Choroid plexus epithelial cell (primary cell): ENCODE measurements at regions not wholly inside any gene's neighbourhood (a gene's known extent, or its start where the extent isn't known, plus 50 kb on each side); places are given as distances from the start of the nearest gene placed in this dataset.

Source experiments
- DNase-seq: peaks from one replicate; pipeline ENCODE4 v3.0.0-alpha.2; 2010; ENCODE audit warnings: low read depth
- H3K4me3 ChIP-seq: 2 replicates; pipeline ENCODE4 v1.5.1; 2011; ENCODE audit warnings: low read depth, mild to moderate bottlenecking, control low read depth, low read length, moderate library complexity
- CTCF ChIP-seq: conservative IDR thresholded peaks from 2 replicates; pipeline ENCODE4 v1.5.1; 2011; ENCODE audit warnings: low read depth, mild to moderate bottlenecking, control low read depth, inconsistent platforms, low read length, moderate library complexity

DNA sequence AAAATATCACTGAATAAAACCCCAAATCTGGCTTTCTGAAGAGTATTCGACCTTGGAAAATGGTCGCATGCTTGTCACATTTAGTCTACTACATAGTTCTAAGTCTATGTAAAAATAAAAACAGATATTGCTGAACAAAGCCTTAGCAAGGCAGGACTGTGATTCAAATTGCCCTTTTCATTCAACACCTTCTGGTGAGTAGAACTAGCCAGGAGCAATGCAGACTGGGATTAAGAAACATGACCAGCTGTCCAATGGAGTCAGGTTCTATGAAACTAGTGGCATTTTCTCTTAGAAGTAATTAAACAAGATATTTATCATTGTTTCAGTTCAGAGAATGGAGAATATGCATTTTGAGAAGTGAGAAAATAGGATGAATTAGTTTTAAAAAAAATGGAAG is 1260.5 kb upstream of the ACVR2A start:
- DNase-seq = no peak
- TF ChIP-seq CTCF = no peak
- no peak overlapping the region for H3K4me3 ChIP-seq

DNA sequence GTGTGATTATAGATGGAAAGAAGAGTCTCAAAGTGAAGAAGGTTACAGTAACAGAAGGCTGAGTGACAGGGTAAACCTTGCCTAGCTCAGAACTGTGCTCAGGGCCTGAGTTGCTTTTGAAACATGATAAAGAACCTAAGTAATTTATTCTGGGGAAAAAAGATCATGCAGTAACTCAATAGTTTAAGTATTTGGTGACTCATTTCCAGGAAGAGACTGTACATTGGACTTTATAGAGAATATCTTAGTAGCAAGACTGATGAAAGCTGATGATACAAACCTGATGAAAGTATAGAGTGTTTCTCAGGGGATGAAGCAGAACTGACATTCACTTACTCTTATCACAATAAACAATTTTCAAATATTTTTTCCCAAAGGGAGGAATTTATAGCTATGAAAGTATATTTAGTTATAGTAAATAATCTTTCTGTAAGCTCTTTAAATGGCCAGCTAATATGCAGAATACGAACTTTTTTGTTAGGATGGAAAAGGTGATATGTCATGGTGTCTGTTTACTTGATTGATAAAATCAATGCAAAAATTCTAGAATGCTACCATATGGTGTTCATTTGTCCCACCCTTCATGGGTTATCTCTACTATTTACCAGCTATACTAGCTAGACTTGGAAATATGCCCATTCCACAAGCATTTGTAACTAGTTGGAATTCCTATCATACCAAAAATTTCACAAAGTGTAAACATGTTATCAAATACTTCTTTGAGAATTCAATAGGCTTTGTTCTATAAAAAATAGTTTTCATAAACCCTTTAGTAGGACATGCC is 1265.5 kb upstream of the ACVR2A start:
- peak; percentile 85 for DNase-seq
- TF ChIP-seq CTCF = no peak

DNA sequence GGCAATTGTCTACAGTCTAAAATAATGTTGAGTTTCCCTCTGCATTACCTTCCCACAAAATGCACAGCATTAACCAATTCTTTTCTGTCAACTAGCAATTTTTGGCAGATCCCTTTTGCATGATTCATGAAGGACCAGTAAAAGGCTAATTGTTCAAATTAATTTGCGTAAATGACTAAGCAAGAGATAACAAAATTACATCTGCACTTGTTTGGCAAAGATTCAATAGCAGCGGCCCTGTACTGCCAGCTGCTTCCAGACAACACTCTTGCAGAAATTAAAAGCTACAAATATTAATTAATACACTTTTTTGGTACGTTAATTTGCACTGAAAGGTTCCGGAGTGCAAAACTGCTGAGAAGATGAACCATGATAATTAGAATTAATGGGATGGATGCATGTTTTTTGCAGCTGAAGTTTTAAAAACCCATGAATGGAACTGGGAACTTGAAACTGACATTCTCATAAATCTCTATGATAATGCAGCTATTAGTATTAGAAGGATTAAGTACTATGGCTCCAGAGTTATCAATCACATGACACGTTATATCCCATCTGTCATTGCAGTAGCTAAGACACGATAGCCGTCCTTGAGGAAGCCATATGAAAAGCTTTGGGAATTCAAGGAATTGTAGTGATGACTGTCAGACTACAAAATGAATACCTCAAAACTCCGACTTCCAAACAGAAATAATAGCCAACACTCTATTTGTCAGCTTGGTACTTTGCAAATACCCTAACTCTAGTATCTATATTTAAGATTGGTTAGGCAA is 1268.3 kb upstream of the ACVR2A start:
- no peak overlapping the region for H3K4me3 ChIP-seq
- DNase-seq = no peak
- no peak for TF ChIP-seq CTCF

More for the DNA sequence above, 1265.5 kb upstream of the ACVR2A start:
- no peak overlapping the region for H3K4me3 ChIP-seq

DNA sequence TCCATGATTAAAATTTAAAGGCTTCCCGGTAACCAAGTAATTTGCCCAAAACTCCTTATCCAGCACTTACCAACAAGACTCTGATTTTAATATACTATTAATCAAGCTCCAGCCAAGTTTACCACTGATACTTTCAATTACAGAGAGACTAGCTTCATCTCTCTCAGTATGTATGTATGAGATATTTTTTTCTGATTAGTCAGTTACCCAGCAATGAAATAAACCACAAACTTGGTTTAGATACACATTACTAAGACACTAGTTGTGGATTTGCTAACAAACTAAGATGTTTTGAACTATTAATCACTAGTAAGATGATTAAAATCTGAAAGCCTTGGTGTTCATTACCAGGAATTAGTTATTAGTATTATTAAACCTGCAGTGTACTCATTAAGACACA is 1272.2 kb upstream of the ACVR2A start:
- peak; percentile 40 for DNase-seq
- H3K4me3 ChIP-seq = peak overlapping the region; percentile 14
- TF ChIP-seq CTCF = no peak

DNA sequence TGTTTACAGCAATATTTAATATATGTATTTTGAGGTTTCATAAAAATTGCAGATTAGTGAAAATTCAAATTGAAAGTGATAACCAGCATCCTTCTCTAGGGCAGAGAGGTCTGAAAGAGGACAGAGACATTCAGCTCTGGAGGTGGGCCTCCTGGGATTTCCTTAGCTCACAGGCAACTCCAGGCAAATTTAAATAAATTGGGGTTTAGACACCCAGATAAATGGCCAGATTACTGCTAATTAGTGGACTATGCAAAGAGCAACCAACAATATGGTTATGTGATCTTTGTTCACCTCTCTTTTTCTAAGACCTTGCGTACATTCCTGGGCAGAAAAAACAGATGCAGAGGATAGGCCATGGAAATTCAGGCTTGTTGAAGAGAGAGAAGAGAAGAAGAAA is 1282.8 kb upstream of the ACVR2A start:
- H3K4me3 ChIP-seq = no peak overlapping the region
- DNase-seq = no peak
- TF ChIP-seq CTCF = no peak

- no peak for TF ChIP-seq CTCF
- H3K4me3 ChIP-seq = no peak overlapping the region
- no peak for DNase-seq
Observed at GRCh38 chr2:146547236-146547635, 1297.6 kb upstream of the ACVR2A start.
